HG03103 (cell line): ENCODE measurements at regions not wholly inside any gene's neighbourhood (a gene's known extent, or its start where the extent isn't known, plus 50 kb on each side); places are given as distances from the start of the nearest gene placed in this dataset.
"Not testable (repeated sequence)": the region's sequence is repeated elsewhere in the genome, so short reads cannot be mapped to it uniquely, and the experiment has no call there.

Experiments
- ATAC-seq: cut with Tn5 transposase; IDR thresholded peaks from one replicate; pipeline ENCODE4 v1.9.1; 2021; ENCODE audit warnings: low read depth; ENCODE audit not compliant: unreplicated experiment

GRCh38 chr3:3902161-3902560, 102.9 kb downstream of the LRRN1 start:
- ATAC-seq, result no peak

GRCh38 chr3:3906171-3906570, 106.9 kb downstream of the LRRN1 start:
- no peak for ATAC-seq

- ATAC-seq, result no peak
Observed at GRCh38 chr3:3907023-3907422, 107.8 kb downstream of the LRRN1 start.

- ATAC-seq, result no peak
Observed at GRCh38 chr3:3918763-3919162, 119.5 kb downstream of the LRRN1 start.

- ATAC-seq, result no peak
Observed at GRCh38 chr3:3919316-3919715, 120.1 kb downstream of the LRRN1 start.

- no peak for ATAC-seq
Observed at GRCh38 chr3:3923619-3924018, 124.4 kb downstream of the LRRN1 start.

- no peak for ATAC-seq
Observed at GRCh38 chr3:3927198-3927597, 128.0 kb downstream of the LRRN1 start.

GRCh38 chr3:3927965-3928364, 128.7 kb downstream of the LRRN1 start:
- no peak for ATAC-seq

GRCh38 chr3:3941380-3941779, 142.1 kb downstream of the LRRN1 start:
- not testable (repeated sequence) for ATAC-seq

GRCh38 chr3:3951071-3951470, 151.8 kb downstream of the LRRN1 start:
- no peak for ATAC-seq

GRCh38 chr3:3951501-3951900, 152.3 kb downstream of the LRRN1 start:
- ATAC-seq, result no peak

GRCh38 chr3:3962867-3963266, 163.6 kb downstream of the LRRN1 start:
- ATAC-seq, result not testable (repeated sequence)

- no peak for ATAC-seq
Observed at GRCh38 chr3:3984053-3984452, 184.8 kb downstream of the LRRN1 start.

- ATAC-seq, result no peak
Observed at GRCh38 chr3:3991598-3991997, 192.4 kb downstream of the LRRN1 start.

GRCh38 chr3:3992312-3992874, 193.2 kb downstream of the LRRN1 start:
- ATAC-seq, result no peak

- ATAC-seq, result peak; percentile 98
Observed at GRCh38 chr3:3998140-3998922, 199.1 kb downstream of the LRRN1 start.

GRCh38 chr3:3999340-3999739, 200.1 kb downstream of the LRRN1 start:
- ATAC-seq, result not testable (repeated sequence)

GRCh38 chr3:4001976-4002375, 202.7 kb downstream of the LRRN1 start:
- ATAC-seq, result no peak

- ATAC-seq, result no peak
Observed at GRCh38 chr3:4006288-4006687, 207.1 kb downstream of the LRRN1 start.

- no peak for ATAC-seq
Observed at GRCh38 chr3:4008205-4008604, 209.0 kb downstream of the LRRN1 start.

- ATAC-seq, result no peak
Observed at GRCh38 chr3:4011166-4011565, 211.9 kb downstream of the LRRN1 start.

- no peak for ATAC-seq
Observed at GRCh38 chr3:4015426-4015825, 216.2 kb downstream of the LRRN1 start.
